GM12878 (cell line): ENCODE measurements at regions not wholly inside any gene's neighbourhood (a gene's known extent, or its start where the extent isn't known, plus 50 kb on each side); places are given as distances from the start of the nearest gene placed in this dataset.

Experiments used
- ATAC-seq: fragments of 200-7000 bp; cut with Tn5 transposase; 3 replicates; pipeline ENCODE4 v1.9.1; 2020; ENCODE audit warnings: mild to moderate bottlenecking, moderate library complexity
- BruUV-seq: library from RNA; stranded (reverse); fragments of 400-500 nt; replicated peaks from 2 replicates; lab custom pipeline; 2021; lab: Mats Ljungman, UMichigan
- CTCF ChIA-PET: fragments of 300-600 bp; sonication (Branson Sonifier 250); formaldehyde crosslinking; extraction: SDS; loops from one replicate; lab custom pipeline; 2021; ENCODE audit warnings: inconsistent platforms; lab: Yijun Ruan, JAX
- POLR2A ChIA-PET: fragments of 350-600 bp; formaldehyde crosslinking; extraction: SDS; loops from one replicate; lab custom pipeline; 2021; ENCODE audit warnings: inconsistent platforms; lab: Charles Lee
- RAD21 ChIA-PET: fragments of 300-600 bp; sonication (Branson Sonifier 250); formaldehyde crosslinking; loops from one replicate; lab custom pipeline; 2023; ENCODE audit warnings: antibody characterized with exemption; ENCODE audit not compliant: unreplicated experiment; lab: Charles Lee
- SMC1A ChIA-PET: fragments of 300-600 bp; sonication (Branson Sonifier 250); formaldehyde crosslinking; loops from one replicate; lab custom pipeline; 2023; ENCODE audit not compliant: unreplicated experiment, uncharacterized antibody; lab: Charles Lee
- DNase-seq: peaks from one replicate; pipeline ENCODE4 v3.0.0-alpha.2; 2011; ENCODE audit warnings: low read depth, low spot score
- FAIRE-seq: peaks from 3 replicates; lab custom pipeline; 2011; peaks lifted over from hg19 to GRCh38; lab: Jason Lieb, UNC
- H2AFZ ChIP-seq: 2 replicates; pipeline ENCODE4 v1.6.0; 2011; ENCODE audit warnings: low read depth, low read length, control low read depth; ENCODE audit not compliant: control insufficient read depth
- H3K27ac ChIP-seq: 2 replicates; pipeline ENCODE4 v1.5.1; 2011; ENCODE audit warnings: control low read depth; ENCODE audit not compliant: control insufficient read depth, insufficient read depth
- H3K27me3 ChIP-seq, 2 experiments: replicated peaks in 1 of 2; 2 replicates each; pipeline versions ENCODE4 v1.6.0 to v1.6.1; 2011; ENCODE audit warnings: low read length in 1 of 2; ENCODE audit not compliant: control insufficient read depth in 2 of 2, insufficient read depth in 2 of 2
- H3K36me3 ChIP-seq, 2 experiments: 2 replicates each; pipeline ENCODE4 v1.5.1; 2011; ENCODE audit warnings: low read length in 1 of 2; ENCODE audit not compliant: control insufficient read depth in 2 of 2, insufficient read depth in 2 of 2
- H3K4me1 ChIP-seq: 2 replicates; pipeline ENCODE4 v1.6.1; 2011; ENCODE audit warnings: mild to moderate bottlenecking, low read length, moderate library complexity, mixed read lengths; ENCODE audit not compliant: control insufficient read depth, insufficient read depth
- H3K4me2 ChIP-seq: 2 replicates; pipeline ENCODE4 v1.6.0; 2011; ENCODE audit warnings: control low read depth; ENCODE audit not compliant: control insufficient read depth, insufficient read depth
- H3K4me3 ChIP-seq: fragments of 200-600 bp; sonication (generic); 2 replicates; pipeline ENCODE4 v1.5.1; 2016
- H3K79me2 ChIP-seq: 2 replicates; pipeline ENCODE4 v1.6.0; 2011; ENCODE audit warnings: low read length; ENCODE audit not compliant: control insufficient read depth, insufficient read depth
- H3K9ac ChIP-seq: 2 replicates; pipeline ENCODE4 v1.8.0; 2011; ENCODE audit warnings: low read length, control low read depth, mixed read lengths; ENCODE audit not compliant: control insufficient read depth, insufficient read depth
- H3K9me3 ChIP-seq: replicated peaks from 3 replicates; pipeline ENCODE4 v1.5.1; 2011; ENCODE audit warnings: mild to moderate bottlenecking, low read length; ENCODE audit not compliant: control insufficient read depth, insufficient read depth
- H4K20me1 ChIP-seq: 2 replicates; pipeline ENCODE4 v1.6.0; 2011; ENCODE audit not compliant: control insufficient read depth, insufficient read depth
- CEBPB ChIP-seq, 2 experiments: fragments of 150-350 bp in 1 of 2; IDR thresholded peaks; 2 replicates each; pipeline ENCODE4 v1.6.1; 2012 to 2014; ENCODE audit warnings: low read depth in 2 of 2, low read length in 2 of 2, borderline replicate concordance in 1 of 2, inconsistent platforms in 1 of 2
- CHD4 ChIP-seq: fragments of 200-600 bp; sonication (generic); IDR thresholded peaks from 2 replicates; pipeline ENCODE4 v1.6.1; 2016; ENCODE audit warnings: mild to moderate bottlenecking
- JUNB ChIP-seq: IDR thresholded peaks from 2 replicates; pipeline ENCODE4 v1.6.1; 2016; ENCODE audit warnings: antibody characterized with exemption, mild to moderate bottlenecking
- JUND ChIP-seq: IDR thresholded peaks from 2 replicates; pipeline ENCODE4 v1.6.1; 2012; ENCODE audit warnings: low read depth, mild to moderate bottlenecking, low read length, improper control_type of control experiment, moderate library complexity
- MTA3 ChIP-seq: IDR thresholded peaks from 2 replicates; pipeline ENCODE4 v1.6.1; 2012; ENCODE audit warnings: low read length, inconsistent platforms, borderline replicate concordance
- MYB ChIP-seq: fragments of 150-350 bp; IDR thresholded peaks from 2 replicates; pipeline ENCODE4 v1.6.1; 2014; ENCODE audit warnings: mild to moderate bottlenecking, low read depth, low read length, borderline replicate concordance
- MYC ChIP-seq: IDR thresholded peaks from 2 replicates; pipeline ENCODE4 v1.6.1; 2011; ENCODE audit warnings: mild to moderate bottlenecking, low read length, moderate library complexity, inconsistent platforms; ENCODE audit not compliant: insufficient read depth, insufficient replicate concordance, insufficient read length, severe bottlenecking
- POU2F2 ChIP-seq: IDR thresholded peaks from 3 replicates; pipeline ENCODE4 v1.6.1; 2011; ENCODE audit warnings: low read depth, mild to moderate bottlenecking, low read length, borderline replicate concordance
- TCF3 ChIP-seq: IDR thresholded peaks from 2 replicates; pipeline ENCODE4 v1.6.1; 2012; ENCODE audit warnings: low read depth, mild to moderate bottlenecking, low read length, borderline replicate concordance; ENCODE audit not compliant: insufficient read depth
- TCF7 ChIP-seq: IDR thresholded peaks from 2 replicates; pipeline ENCODE4 v1.6.1; 2014; ENCODE audit warnings: antibody characterized with exemption, borderline replicate concordance
- YBX1 ChIP-seq: fragments of 450-650 bp; IDR thresholded peaks from 2 replicates; pipeline ENCODE4 v1.6.1; 2016; ENCODE audit warnings: antibody characterized with exemption
- WGBS: methylation state at CpG from one replicate; pipeline ENCODE4 v1.1.6; 2016; ENCODE audit warnings: low lambda C conversion rate; ENCODE audit not compliant: insufficient replicate concordance, insufficient coverage; ENCODE audit errors: missing lambda C conversion rate; 5-methylcytosine and 5-hydroxymethylcytosine counted together
- in situ Hi-C: fragments of 300-500 bp; cut with MboI; formaldehyde crosslinking; loops from 9 replicates; pipeline ENCODE4 v1.14.3; 2018; ENCODE audit warnings: mixed read lengths
- intact Hi-C: fragments of 100-400 bp; cut with micrococcal nuclease; formaldehyde crosslinking; loops from one replicate; pipeline ENCODE4 v1.14.2; 2022; ENCODE audit not compliant: unreplicated experiment

DNA sequence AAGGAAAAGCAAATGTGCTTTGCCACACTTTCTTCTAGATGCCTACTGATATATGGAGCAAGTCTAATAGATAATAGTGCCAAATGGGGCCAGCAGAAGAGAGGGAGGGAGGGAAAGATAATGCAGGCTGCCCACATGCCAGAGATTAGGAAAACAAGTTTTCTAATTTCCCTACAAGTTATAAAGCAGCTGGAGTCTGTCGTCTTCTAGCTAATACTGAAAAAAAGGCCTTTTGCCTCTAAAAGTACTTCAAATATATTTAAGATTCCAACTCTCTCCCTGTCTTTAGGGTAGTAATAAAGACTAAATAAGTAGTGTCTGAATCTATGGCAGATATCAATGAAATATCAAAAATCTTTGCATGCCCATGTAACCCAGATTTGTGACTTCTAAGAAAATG, 632.0 kb upstream of the MIR17HG start (continued):
- TF ChIP-seq MYB (no peak), JUND (no peak), CEBPB (IDR thresholded peaks at IDR 0.05; ENCODE audit: borderline replicate concordance in 1 of 2, low read depth in 2 of 2, low read length in 2 of 2) (no peak), JUNB (no peak), MTA3 (no peak)

DNA sequence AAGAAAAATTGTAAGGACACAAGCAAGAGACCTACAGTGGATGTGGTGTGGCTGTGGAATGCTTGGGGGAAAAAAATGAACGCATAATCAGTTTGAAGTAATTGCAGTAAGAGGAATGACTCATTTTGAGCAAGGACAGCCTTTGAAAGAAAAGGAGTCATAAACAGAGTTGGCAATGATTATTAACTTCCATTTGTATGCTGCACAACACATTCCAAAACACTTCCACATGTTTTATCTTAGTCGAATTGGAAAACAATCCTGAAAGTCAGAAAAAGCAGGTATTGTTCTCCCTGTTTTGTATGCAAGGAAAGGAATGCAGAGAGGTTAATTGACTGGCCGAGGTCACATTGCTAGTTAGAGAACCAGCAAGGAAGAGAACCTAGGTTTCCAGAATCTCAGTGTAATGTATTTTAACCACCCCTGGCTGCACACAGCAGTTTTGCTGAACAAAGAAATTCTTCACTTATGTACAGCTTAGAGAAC, 630.0 kb upstream of the MIR17HG start:
- in situ Hi-C loops (no loop called here), intact Hi-C loops (no loop called here)
- no peaks in the 10 kb centered on the region for H4K20me1 ChIP-seq
- ATAC-seq (no peak), DNase-seq (no peak), FAIRE-seq (no peak)
- TF ChIP-seq YBX1 = no peak
- TF ChIP-seq POU2F2 = no peak
- no peak for TF ChIP-seq MYC
- TF ChIP-seq TCF7 = no peak
- TF ChIP-seq CHD4 = no peak
- no peak for TF ChIP-seq TCF3
- ChIA-PET RAD21 (no interaction called here), SMC1A (no interaction called here), POLR2A (no interaction called here), CTCF (no interaction called here)
- H3K9ac ChIP-seq = no peak overlapping the region
- no peaks in the 10 kb centered on the region for H3K79me2 ChIP-seq
- no peak overlapping the region for H2AFZ ChIP-seq
- H3K27ac ChIP-seq = no peak overlapping the region
- no TSS peak for BruUV-seq
- no peak overlapping the region for H3K4me2 ChIP-seq
- WGBS = 22% methylated on average over 3 of the region's 3 CpGs
- no peaks in the 10 kb centered on the region for H3K9me3 ChIP-seq
- H3K4me3 ChIP-seq = no peak overlapping the region
- no peaks in the 10 kb centered on the region for H3K36me3 ChIP-seq
- H3K4me1 ChIP-seq = no peaks in the 10 kb centered on the region
- H3K27me3 ChIP-seq = no peaks in the 10 kb centered on the region
